ENCODE measurements at regions not wholly inside any gene's neighbourhood (a gene's known extent, or its start where the extent isn't known, plus 50 kb on each side); places are given as distances from the start of the nearest gene placed in this dataset.

DNA sequence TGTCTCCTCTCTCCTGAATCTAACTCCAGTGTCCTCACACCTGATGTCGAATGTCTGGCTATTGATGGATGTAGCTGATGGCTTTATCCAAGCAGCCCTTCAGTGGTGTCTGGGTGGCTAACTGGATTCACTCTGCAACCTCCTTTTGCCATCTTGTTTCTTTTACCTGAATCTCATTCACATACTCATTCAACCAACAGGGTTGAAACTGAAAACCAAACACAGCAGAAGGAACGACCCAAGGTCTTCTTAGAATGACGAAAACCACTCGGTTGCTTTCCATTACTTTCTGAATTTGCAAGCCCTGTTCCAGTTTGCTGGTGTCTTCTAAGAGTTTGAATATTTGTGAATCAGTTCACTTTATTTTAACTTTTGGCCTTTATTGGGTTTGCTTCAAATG is 424.3 kb upstream of the CXADR start:
- Histone ChIP-seq H3K9me3 (ENCODE audit: control insufficient read depth in 4 of 4, insufficient read depth in 3 of 4, low read length in 3 of 4) (peaks cover 0 to 3% (median 0%) of the 10 kb centered on the region in 4 donors), H3K36me3 (ENCODE audit: control insufficient read depth in 4 of 4, insufficient read depth in 4 of 4, low read length in 4 of 4) (no peaks in the 10 kb centered on the region), H3K9ac (ENCODE audit: insufficient read depth in 1 of 2, low read length in 2 of 2) (no peak overlapping the region), H3K4me3 (no peak overlapping the region), H3K27ac (ENCODE audit: low read depth in 1 of 2, low read length in 1 of 2) (no peak overlapping the region), H3K27me3 (ENCODE audit: control insufficient read depth in 3 of 3, insufficient read depth in 3 of 3, low read length in 2 of 3) (no peaks in the 10 kb centered on the region), H3K4me1 (ENCODE audit: control insufficient read depth in 5 of 5, insufficient read depth in 5 of 5, low read length in 5 of 5) (peaks cover 0 to 26% (median 0%) of the 10 kb centered on the region in 5 donors)
- TF ChIP-seq, protein P1, sequence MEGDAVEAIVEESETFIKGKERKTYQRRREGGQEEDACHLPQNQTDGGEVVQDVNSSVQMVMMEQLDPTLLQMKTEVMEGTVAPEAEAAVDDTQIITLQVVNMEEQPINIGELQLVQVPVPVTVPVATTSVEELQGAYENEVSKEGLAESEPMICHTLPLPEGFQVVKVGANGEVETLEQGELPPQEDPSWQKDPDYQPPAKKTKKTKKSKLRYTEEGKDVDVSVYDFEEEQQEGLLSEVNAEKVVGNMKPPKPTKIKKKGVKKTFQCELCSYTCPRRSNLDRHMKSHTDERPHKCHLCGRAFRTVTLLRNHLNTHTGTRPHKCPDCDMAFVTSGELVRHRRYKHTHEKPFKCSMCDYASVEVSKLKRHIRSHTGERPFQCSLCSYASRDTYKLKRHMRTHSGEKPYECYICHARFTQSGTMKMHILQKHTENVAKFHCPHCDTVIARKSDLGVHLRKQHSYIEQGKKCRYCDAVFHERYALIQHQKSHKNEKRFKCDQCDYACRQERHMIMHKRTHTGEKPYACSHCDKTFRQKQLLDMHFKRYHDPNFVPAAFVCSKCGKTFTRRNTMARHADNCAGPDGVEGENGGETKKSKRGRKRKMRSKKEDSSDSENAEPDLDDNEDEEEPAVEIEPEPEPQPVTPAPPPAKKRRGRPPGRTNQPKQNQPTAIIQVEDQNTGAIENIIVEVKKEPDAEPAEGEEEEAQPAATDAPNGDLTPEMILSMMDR (IDR thresholded peaks at IDR 0.05; ENCODE audit: control extremely low read depth, extremely low read depth): no peak
- ATAC-seq (ENCODE audit: insufficient read depth, low FRiP score) (no peak), DNase-seq (no peak)
- 92 to 94% methylated on average over 4 of the region's 4 CpGs for WGBS, 2 donors

DNA sequence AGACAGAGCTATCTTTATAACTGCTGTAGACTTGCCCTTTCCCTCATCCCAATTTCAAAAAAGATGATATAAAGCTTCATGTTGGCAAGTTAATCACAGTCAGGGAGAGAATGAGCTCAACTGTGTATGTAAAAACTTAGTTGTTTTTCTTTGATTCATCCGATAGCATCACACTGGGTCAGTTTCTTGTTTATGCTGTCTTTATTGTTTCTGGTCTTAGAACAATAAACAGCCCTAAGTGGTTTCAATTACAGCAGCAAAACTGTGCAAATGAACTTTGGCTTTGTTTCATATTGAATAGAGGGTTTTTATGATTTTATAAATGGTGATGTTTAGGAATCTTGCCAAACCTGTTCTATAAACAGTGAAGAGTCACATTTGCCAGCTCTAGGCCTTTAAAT is 423.8 kb upstream of the CXADR start:
- peak in 2 of 3 donors; percentile 71 to 75 for DNase-seq
- ATAC-seq (ENCODE audit: insufficient read depth, low FRiP score): no peak
- H3K27me3 ChIP-seq (ENCODE audit: control insufficient read depth in 3 of 3, insufficient read depth in 3 of 3, low read length in 2 of 3): no peaks in the 10 kb centered on the region
- no peak overlapping the region for H3K27ac ChIP-seq (ENCODE audit: low read depth in 1 of 2, low read length in 1 of 2)
- no peak overlapping the region for H3K9ac ChIP-seq (ENCODE audit: insufficient read depth in 1 of 2, low read length in 2 of 2)
- no peak overlapping the region for H3K4me3 ChIP-seq
- 51 to 53% methylated on average over 1 of the region's 1 CpG for WGBS, 2 donors
- peaks cover 0 to 3% (median 0%) of the 10 kb centered on the region in 4 donors for H3K9me3 ChIP-seq (ENCODE audit: control insufficient read depth in 4 of 4, insufficient read depth in 3 of 4, low read length in 3 of 4)
- no peaks in the 10 kb centered on the region for H3K36me3 ChIP-seq (ENCODE audit: control insufficient read depth in 4 of 4, insufficient read depth in 4 of 4, low read length in 4 of 4)
- peaks cover 0 to 26% (median 0%) of the 10 kb centered on the region in 5 donors for H3K4me1 ChIP-seq (ENCODE audit: control insufficient read depth in 5 of 5, insufficient read depth in 5 of 5, low read length in 5 of 5)
- TF ChIP-seq, protein P1 (IDR thresholded peaks at IDR 0.05; ENCODE audit: control extremely low read depth, extremely low read depth): no peak

DNA sequence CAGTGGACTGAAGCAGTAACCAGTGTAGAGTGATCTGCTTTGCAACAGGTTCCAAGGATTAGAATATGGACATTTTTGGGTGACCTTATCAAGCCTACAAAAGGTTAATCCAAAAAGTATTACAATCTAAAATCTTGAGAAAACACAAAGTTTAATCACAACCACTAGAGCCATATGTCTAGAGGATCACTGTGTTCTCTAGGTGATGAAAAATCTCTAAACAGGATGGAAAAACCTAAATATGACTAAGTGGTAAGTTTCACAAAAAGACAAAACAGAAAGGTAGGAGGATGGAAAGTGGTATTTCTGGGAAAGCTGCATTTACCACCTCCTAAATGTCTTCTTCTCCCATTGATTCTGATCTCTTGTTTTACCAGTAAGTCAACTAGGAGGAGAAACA is 411.1 kb upstream of the CXADR start:
- no peaks in the 10 kb centered on the region for H3K4me1 ChIP-seq (ENCODE audit: control insufficient read depth in 5 of 5, insufficient read depth in 5 of 5, low read length in 5 of 5)
- H3K9ac ChIP-seq (ENCODE audit: insufficient read depth in 1 of 2, low read length in 2 of 2): no peak overlapping the region
- H3K27me3 ChIP-seq (ENCODE audit: control insufficient read depth in 3 of 3, insufficient read depth in 3 of 3, low read length in 2 of 3): no peaks in the 10 kb centered on the region
- ATAC-seq (ENCODE audit: insufficient read depth, low FRiP score) (no peak), DNase-seq (no peak)
- H3K27ac ChIP-seq (ENCODE audit: low read depth in 1 of 2, low read length in 1 of 2): no peak overlapping the region
- no peaks in the 10 kb centered on the region for H3K36me3 ChIP-seq (ENCODE audit: control insufficient read depth in 4 of 4, insufficient read depth in 4 of 4, low read length in 4 of 4)
- no peak overlapping the region for H3K4me3 ChIP-seq
- TF ChIP-seq, protein P1 (IDR thresholded peaks at IDR 0.05; ENCODE audit: control extremely low read depth, extremely low read depth): no peak
- peaks cover 0 to 5% (median 1%) of the 10 kb centered on the region in 4 donors for H3K9me3 ChIP-seq (ENCODE audit: control insufficient read depth in 4 of 4, insufficient read depth in 3 of 4, low read length in 3 of 4)

DNA sequence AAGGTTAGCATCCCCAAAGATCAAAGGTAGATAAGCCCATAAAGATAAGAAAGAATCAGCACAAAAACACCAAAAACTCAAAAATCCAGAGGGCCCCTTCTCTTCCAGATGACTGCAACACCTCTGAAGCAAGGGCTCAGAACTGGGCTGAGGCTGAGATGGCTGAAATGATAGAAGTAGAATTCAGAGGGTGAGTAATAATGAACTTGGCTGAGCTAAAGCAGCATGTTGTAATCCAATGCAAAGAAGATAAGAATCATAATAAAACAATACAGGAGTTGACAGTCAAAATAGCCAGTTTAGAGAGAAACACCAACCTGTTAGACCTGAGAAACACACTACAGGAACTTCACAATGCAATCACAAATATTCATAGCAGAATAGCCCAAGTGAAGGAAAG is 406.9 kb upstream of the CXADR start:
- peaks cover 0 to 5% (median 1%) of the 10 kb centered on the region in 4 donors for H3K9me3 ChIP-seq (ENCODE audit: control insufficient read depth in 4 of 4, insufficient read depth in 3 of 4, low read length in 3 of 4)
- H3K9ac ChIP-seq (ENCODE audit: insufficient read depth in 1 of 2, low read length in 2 of 2): no peak overlapping the region
- H3K4me3 ChIP-seq: no peak overlapping the region
- no peaks in the 10 kb centered on the region for H3K27me3 ChIP-seq (ENCODE audit: control insufficient read depth in 3 of 3, insufficient read depth in 3 of 3, low read length in 2 of 3)
- H3K27ac ChIP-seq (ENCODE audit: low read depth in 1 of 2, low read length in 1 of 2): no peak overlapping the region
- no peak for ATAC-seq (ENCODE audit: insufficient read depth, low FRiP score)
- H3K36me3 ChIP-seq (ENCODE audit: control insufficient read depth in 4 of 4, insufficient read depth in 4 of 4, low read length in 4 of 4): no peaks in the 10 kb centered on the region
- DNase-seq: no peak
- no peaks in the 10 kb centered on the region for H3K4me1 ChIP-seq (ENCODE audit: control insufficient read depth in 5 of 5, insufficient read depth in 5 of 5, low read length in 5 of 5)
- TF ChIP-seq, protein P1 (IDR thresholded peaks at IDR 0.05; ENCODE audit: control extremely low read depth, extremely low read depth): no peak

All from lung (tissue), 11 donors.